GM10248 (cell line): ENCODE measurements at regions not wholly inside any gene's neighbourhood (a gene's known extent, or its start where the extent isn't known, plus 50 kb on each side); places are given as distances from the start of the nearest gene placed in this dataset.

Experiments used
- CTCF ChIA-PET: fragments of 300-600 bp; sonication (Branson Sonifier 250); formaldehyde crosslinking; extraction: SDS; loops from one replicate; lab custom pipeline; 2021; ENCODE audit warnings: antibody characterized with exemption; lab: Yijun Ruan, JAX
- POLR2A ChIA-PET: fragments of 350-650 bp; sonication (Branson Sonifier 250); formaldehyde crosslinking; extraction: SDS; loops from one replicate; lab custom pipeline; 2020; ENCODE audit warnings: antibody characterized with exemption; lab: Yijun Ruan, JAX
- DNase-seq: peaks from one replicate; pipeline ENCODE4 v3.0.0; 2012; ENCODE audit errors: extremely low spot score
- TF ChIP-seq, protein P1 (sequence below): IDR thresholded peaks from 2 replicates; pipeline ENCODE4 v1.5.1; 2012; ENCODE audit warnings: mild to moderate bottlenecking, low read depth; ENCODE audit errors: extremely low read depth, missing control alignments, control extremely low read depth

DNA sequence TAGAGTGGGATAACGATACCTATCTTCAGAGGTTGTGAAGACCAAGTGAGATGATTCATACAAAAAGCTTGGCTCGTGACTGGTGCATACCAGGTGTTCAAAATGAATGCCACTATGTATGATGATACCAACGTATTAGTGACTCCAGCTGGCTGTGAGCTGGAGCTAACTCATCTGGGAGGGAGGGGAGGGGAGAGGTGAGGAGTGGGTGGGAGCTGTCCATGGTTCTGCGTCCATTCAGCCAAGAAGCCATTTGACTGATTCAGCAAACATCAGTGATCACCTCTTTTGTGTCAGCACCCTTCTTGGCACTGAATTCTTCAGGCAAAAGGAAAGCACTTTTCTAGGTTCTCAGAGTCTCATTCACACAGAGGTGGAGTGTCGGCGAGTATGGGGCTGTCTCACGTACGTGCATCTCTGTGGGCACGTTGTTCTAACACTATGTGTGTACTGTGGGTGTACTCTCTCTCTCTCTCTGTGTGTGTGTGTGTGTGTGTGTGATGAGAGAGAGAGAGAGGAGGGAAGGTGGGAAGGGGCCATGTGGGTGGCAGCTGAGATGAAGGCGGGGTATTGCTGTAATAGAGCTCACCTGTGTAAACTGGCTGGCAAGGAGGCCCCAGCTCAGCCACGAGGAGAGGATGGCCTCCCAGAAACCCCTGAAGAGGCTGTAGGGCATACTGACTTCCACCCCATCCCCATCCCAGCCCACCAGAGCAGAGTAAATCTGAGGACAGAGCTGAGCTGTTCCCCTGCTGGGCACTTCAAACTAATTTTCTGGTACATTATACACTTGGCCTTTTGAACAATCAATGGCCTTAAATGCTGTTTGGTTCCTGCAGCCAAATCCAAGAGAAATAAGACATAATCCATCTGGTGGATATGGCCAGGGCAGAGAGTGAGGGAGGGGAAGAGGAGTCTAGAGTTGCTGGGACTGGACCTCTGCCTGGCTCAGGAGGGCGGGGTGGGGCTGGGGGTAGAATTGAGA is 96.1 kb upstream of the THY1 start:
- ChIA-PET POLR2A (interaction anchor here (0.6 kb wide), 1 partner anchor 1109 kb away, joined by 5 read pairs; no protein-coding TSS in a partner anchor), CTCF (interaction anchor here (1.1 to 1.4 kb wide), 3 partner anchors 8 to 15 kb away, joined by 3 to 5 read pairs (median 4); no protein-coding TSS in a partner anchor)
- TF ChIP-seq, protein P1, sequence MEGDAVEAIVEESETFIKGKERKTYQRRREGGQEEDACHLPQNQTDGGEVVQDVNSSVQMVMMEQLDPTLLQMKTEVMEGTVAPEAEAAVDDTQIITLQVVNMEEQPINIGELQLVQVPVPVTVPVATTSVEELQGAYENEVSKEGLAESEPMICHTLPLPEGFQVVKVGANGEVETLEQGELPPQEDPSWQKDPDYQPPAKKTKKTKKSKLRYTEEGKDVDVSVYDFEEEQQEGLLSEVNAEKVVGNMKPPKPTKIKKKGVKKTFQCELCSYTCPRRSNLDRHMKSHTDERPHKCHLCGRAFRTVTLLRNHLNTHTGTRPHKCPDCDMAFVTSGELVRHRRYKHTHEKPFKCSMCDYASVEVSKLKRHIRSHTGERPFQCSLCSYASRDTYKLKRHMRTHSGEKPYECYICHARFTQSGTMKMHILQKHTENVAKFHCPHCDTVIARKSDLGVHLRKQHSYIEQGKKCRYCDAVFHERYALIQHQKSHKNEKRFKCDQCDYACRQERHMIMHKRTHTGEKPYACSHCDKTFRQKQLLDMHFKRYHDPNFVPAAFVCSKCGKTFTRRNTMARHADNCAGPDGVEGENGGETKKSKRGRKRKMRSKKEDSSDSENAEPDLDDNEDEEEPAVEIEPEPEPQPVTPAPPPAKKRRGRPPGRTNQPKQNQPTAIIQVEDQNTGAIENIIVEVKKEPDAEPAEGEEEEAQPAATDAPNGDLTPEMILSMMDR, result no peak
- DNase-seq, result no peak

DNA sequence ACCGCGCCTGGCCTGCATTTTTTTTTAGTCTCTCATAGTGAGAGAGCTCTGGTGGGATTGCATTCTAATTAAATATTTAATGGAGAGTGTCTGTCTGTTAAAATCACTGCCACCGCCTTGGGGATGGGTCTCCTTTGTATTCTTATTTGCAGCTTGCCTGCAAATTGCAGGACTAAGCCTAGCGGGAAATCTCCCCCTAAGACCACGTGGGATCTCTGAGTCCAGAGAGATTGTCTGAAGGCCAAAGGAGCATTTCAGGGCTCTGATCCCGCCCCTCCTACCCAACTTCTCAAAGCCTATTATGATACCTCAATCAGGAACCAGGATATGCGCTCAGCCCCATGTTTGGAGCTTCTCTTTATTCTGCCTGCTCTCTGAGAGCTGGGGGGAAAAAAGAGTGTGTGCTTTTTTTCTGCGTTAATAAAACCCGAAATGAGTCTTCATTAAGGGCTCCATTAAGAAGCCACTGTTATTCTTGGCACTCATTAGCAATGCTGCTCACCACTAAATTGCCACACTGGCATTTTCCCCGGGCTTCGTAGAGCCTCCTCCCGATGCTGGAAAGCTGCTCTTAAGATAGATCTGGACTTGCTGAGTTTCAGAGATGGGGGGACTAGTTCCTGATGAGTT is 92.9 kb upstream of the THY1 start:
- POLR2A ChIA-PET, result no interaction called here
- DNase-seq, result no peak
- CTCF ChIA-PET, result interaction anchor here (0.9 to 1.9 kb wide), 4 partner anchors 9 to 58 kb away, joined by 3 to 10 read pairs (median 3); no protein-coding TSS in a partner anchor
- TF ChIP-seq, protein P1, result no peak

DNA sequence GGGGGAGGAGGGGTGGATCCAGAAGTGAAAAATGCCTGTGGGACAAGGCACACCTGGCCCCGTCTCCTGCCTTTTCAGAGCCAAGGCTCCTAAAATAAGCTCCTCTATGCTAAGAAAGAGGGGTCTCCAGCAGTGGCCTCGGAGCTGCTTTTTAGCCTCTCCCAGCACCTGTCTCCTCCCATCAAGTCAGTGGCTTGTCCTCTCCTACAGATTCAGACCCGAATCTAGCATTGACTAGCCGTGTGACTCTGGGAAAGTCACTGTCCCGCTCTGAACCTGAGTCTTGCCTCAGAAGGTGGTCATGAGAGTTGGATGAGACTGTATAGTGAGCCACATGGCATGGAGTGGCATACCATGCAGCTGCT is 90.8 kb upstream of the THY1 start:
- TF ChIP-seq, protein P1, result no peak
- CTCF ChIA-PET, result interaction anchor here (1.1 to 1.6 kb wide), 4 partner anchors 9 to 39 kb away, joined by 3 to 6 read pairs (median 4); no protein-coding TSS in a partner anchor
- POLR2A ChIA-PET, result no interaction called here
- DNase-seq, result no peak

DNA sequence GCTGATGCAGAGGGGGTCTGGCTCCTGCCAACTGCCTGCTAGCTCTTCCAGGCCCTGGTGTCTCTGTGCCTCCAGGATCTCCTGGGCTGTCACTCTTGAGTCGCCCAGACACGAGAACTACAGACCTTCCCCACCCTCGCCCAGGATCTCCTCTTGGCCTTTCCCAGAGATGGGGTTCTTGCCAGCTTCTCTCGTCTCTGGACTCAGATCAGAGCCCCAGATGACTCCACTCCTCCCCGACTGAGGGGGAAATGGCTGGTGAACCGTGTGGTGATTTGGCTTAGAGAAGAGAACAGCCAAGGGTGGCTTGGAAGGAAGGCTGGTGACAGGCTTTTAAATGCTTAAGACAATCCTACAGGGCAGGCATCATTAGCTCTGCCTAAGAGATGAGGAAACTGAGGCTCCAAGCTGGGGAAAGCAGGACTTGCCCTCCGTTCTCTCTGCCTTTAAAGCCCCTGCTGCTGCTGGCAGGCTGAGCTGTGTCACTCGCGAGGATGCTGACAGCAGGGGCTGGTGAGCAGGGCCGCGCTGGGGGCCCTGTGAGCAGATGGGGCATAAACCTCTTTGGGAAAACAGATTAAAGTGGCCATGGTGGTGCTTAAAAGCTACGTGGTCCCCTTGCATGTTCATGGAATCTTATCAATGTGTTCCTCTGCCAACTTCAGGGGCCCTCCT is 90.3 kb upstream of the THY1 start:
- ChIA-PET CTCF (interaction anchor here (1.0 to 1.6 kb wide), 6 partner anchors 8 to 39 kb away, joined by 3 to 6 read pairs (median 4); no protein-coding TSS in a partner anchor), POLR2A (no interaction called here)
- TF ChIP-seq, protein P1, result no peak
- DNase-seq, result no peak

DNA sequence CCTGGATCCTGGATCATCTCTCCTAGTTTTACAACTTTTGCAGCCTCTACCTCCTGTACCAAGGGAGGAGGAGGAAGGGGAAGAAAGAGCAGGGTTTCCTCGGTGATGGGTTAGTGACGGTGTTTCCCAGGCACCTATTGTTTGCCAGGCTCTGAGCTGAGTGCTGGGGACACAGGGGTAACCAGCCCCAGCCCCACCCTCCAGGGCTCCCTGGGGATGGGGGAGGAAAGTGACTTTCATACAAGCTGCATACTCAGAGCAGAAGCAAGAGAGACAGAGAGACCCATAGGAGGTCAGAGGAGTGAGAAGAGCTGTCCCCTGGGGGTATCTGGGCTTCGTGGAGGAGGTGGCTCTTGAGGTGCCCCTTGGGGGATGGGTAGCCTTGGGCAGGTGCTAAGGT is 89.4 kb upstream of the THY1 start:
- ChIA-PET CTCF (interaction anchor here (0.6 to 1.5 kb wide), 5 partner anchors 11 to 130 kb away, joined by 3 to 5 read pairs (median 3); no protein-coding TSS in a partner anchor), POLR2A (no interaction called here)
- DNase-seq, result no peak
- TF ChIP-seq, protein P1, result no peak
